GM18508 (cell line): ENCODE measurements at regions not wholly inside any gene's neighbourhood (a gene's known extent, or its start where the extent isn't known, plus 50 kb on each side); places are given as distances from the start of the nearest gene placed in this dataset.
"Not testable (repeated sequence)": the region's sequence is repeated elsewhere in the genome, so short reads cannot be mapped to it uniquely, and the experiment has no call there.

Source experiments
- ATAC-seq: cut with Tn5 transposase; IDR thresholded peaks from one replicate; pipeline ENCODE4 v1.9.1; 2021; ENCODE audit warnings: moderate number of reproducible peaks; ENCODE audit not compliant: insufficient read depth, unreplicated experiment

GRCh38 chr6:140833408-140833807 lies 1299.3 kb upstream of the GJE1 start:
- no peak for ATAC-seq

- no peak for ATAC-seq
Measured at GRCh38 chr6:140830666-140831065, 1302.1 kb upstream of the GJE1 start.

GRCh38 chr6:140828856-140829255 lies 1303.9 kb upstream of the GJE1 start:
- ATAC-seq = no peak

GRCh38 chr6:140827593-140827992 lies 1305.1 kb upstream of the GJE1 start:
- no peak for ATAC-seq

GRCh38 chr6:140825731-140826130 lies 1307.0 kb upstream of the GJE1 start:
- no peak for ATAC-seq

- no peak for ATAC-seq
Measured at GRCh38 chr6:140824595-140824994, 1308.1 kb upstream of the GJE1 start.

GRCh38 chr6:140821196-140821595 lies 1311.5 kb upstream of the GJE1 start:
- no peak for ATAC-seq

GRCh38 chr6:140817176-140817575 lies 1315.5 kb upstream of the GJE1 start:
- no peak for ATAC-seq

GRCh38 chr6:140816681-140817080 lies 1316.0 kb upstream of the GJE1 start:
- ATAC-seq = no peak

GRCh38 chr6:140812636-140813035 lies 1320.1 kb upstream of the GJE1 start:
- ATAC-seq = no peak

GRCh38 chr6:140811642-140812041 lies 1321.1 kb upstream of the GJE1 start:
- no peak for ATAC-seq

- ATAC-seq = peak; percentile 77
Measured at GRCh38 chr6:140809694-140810101, 1323.0 kb upstream of the GJE1 start.

GRCh38 chr6:140806431-140806830 lies 1326.3 kb upstream of the GJE1 start:
- no peak for ATAC-seq

GRCh38 chr6:140794544-140794943 lies 1338.2 kb upstream of the GJE1 start:
- no peak for ATAC-seq

GRCh38 chr6:140790109-140790508 lies 1342.6 kb upstream of the GJE1 start:
- ATAC-seq = no peak

GRCh38 chr6:140789466-140789865 lies 1343.3 kb upstream of the GJE1 start:
- ATAC-seq = no peak

- ATAC-seq = no peak
Measured at GRCh38 chr6:140785926-140786325, 1346.8 kb upstream of the GJE1 start.

- no peak for ATAC-seq
Measured at GRCh38 chr6:140784573-140784972, 1348.2 kb upstream of the GJE1 start.

GRCh38 chr6:140783504-140783903 lies 1349.2 kb upstream of the GJE1 start:
- not testable (repeated sequence) for ATAC-seq

- ATAC-seq = no peak
Measured at GRCh38 chr6:140782941-140783340, 1349.8 kb upstream of the GJE1 start.

- no peak for ATAC-seq
Measured at GRCh38 chr6:140779991-140780596, 1352.6 kb upstream of the GJE1 start.

GRCh38 chr6:140779341-140779740 lies 1353.4 kb upstream of the GJE1 start:
- ATAC-seq = no peak

- ATAC-seq = no peak
Measured at GRCh38 chr6:140777780-140778179, 1354.9 kb upstream of the GJE1 start.
